ENCODE measurements at regions not wholly inside any gene's neighbourhood (a gene's known extent, or its start where the extent isn't known, plus 50 kb on each side); places are given as distances from the start of the nearest gene placed in this dataset.

DNA sequence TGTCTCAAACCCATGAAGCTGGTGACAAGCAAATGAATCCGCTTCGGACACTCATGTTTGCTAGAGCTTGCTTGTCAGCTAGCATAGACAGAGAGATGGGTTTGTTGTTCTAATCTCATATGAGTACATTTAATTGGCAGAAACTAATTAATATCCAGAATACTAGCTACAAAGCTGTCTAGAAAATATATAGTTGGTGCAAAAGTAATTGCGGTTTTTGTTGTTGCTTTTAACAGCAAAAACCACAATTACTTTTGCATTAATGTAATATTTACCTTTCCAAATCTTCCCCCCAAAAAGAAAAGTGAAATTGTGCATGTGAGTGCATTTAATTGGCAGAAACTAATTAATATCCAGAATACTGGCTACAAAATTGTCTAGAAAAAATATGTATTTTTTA is 1115.2 kb downstream of the TDRD15 start:
- no peaks in the 10 kb centered on the region for H4K20me1 ChIP-seq (ENCODE audit: low read depth, low read length)
- H3K27ac ChIP-seq (ENCODE audit: low read depth, low read length), result no peak overlapping the region
- H3K79me2 ChIP-seq (ENCODE audit: insufficient read depth, low read length), result no peaks in the 10 kb centered on the region
- H3K4me2 ChIP-seq (ENCODE audit: low read depth, low read length, poor library complexity, severe bottlenecking), result no peak overlapping the region
- H3F3A ChIP-seq (ENCODE audit: insufficient read depth), result no peaks in the 10 kb centered on the region
- H3K9me3 ChIP-seq (ENCODE audit: insufficient read depth, low read length), result no peaks in the 10 kb centered on the region
- H3K9ac ChIP-seq (ENCODE audit: low read length), result no peak overlapping the region
- H3K4me3 ChIP-seq (ENCODE audit: insufficient read depth, low read length, poor library complexity, severe bottlenecking), result no peak overlapping the region
- no peaks in the 10 kb centered on the region for H3K9me2 ChIP-seq (replicated peaks; ENCODE audit: insufficient read depth, low read length)
- TF ChIP-seq, protein P1, sequence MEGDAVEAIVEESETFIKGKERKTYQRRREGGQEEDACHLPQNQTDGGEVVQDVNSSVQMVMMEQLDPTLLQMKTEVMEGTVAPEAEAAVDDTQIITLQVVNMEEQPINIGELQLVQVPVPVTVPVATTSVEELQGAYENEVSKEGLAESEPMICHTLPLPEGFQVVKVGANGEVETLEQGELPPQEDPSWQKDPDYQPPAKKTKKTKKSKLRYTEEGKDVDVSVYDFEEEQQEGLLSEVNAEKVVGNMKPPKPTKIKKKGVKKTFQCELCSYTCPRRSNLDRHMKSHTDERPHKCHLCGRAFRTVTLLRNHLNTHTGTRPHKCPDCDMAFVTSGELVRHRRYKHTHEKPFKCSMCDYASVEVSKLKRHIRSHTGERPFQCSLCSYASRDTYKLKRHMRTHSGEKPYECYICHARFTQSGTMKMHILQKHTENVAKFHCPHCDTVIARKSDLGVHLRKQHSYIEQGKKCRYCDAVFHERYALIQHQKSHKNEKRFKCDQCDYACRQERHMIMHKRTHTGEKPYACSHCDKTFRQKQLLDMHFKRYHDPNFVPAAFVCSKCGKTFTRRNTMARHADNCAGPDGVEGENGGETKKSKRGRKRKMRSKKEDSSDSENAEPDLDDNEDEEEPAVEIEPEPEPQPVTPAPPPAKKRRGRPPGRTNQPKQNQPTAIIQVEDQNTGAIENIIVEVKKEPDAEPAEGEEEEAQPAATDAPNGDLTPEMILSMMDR (IDR thresholded peaks at IDR 0.05; ENCODE audit: insufficient read depth, low read length, poor library complexity, severe bottlenecking), result no peak
- TF ChIP-seq EZH2phosphoT487 (conservative IDR thresholded peaks at IDR 0.05; ENCODE audit: low read length), result no peak
- no peak overlapping the region for H2AFZ ChIP-seq (ENCODE audit: low read depth, low read length, severe bottlenecking)
- H3K36me3 ChIP-seq (ENCODE audit: low read length), result no peaks in the 10 kb centered on the region
- H3K27me3 ChIP-seq (ENCODE audit: low read length), result no peaks in the 10 kb centered on the region

DNA sequence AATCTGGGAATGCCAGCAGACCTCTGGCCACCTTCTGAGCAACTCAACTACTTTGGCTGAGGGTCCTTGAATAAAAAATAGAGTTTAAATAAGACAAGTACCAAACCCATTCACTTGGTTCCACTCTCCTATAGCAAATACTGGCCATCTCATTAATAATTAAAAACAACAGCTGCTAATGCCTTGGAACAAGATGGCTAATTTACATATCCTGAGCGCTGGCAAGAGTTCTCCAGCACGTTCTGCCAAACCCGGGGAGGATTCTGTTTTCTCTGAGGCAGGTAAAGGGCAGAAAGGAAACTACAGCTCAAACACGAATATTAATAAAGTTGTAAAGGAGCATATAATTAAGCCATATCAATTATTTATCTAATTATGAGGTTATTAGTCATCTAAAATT is 1123.7 kb downstream of the TDRD15 start:
- Histone ChIP-seq H3K27me3 (ENCODE audit: low read length) (no peaks in the 10 kb centered on the region), H3K4me3 (ENCODE audit: insufficient read depth, low read length, poor library complexity, severe bottlenecking) (no peak overlapping the region), H3K9me3 (ENCODE audit: insufficient read depth, low read length) (no peaks in the 10 kb centered on the region), H3K9me2 (replicated peaks; ENCODE audit: insufficient read depth, low read length) (no peaks in the 10 kb centered on the region), H4K20me1 (ENCODE audit: low read depth, low read length) (no peaks in the 10 kb centered on the region), H3F3A (ENCODE audit: insufficient read depth) (no peaks in the 10 kb centered on the region), H3K9ac (ENCODE audit: low read length) (no peak overlapping the region), H3K36me3 (ENCODE audit: low read length) (no peaks in the 10 kb centered on the region), H3K4me2 (ENCODE audit: low read depth, low read length, poor library complexity, severe bottlenecking) (no peak overlapping the region), H2AFZ (ENCODE audit: low read depth, low read length, severe bottlenecking) (no peak overlapping the region), H3K79me2 (ENCODE audit: insufficient read depth, low read length) (no peaks in the 10 kb centered on the region), H3K27ac (ENCODE audit: low read depth, low read length) (no peak overlapping the region)
- TF ChIP-seq, protein P1 (IDR thresholded peaks at IDR 0.05; ENCODE audit: insufficient read depth, low read length, poor library complexity, severe bottlenecking), result no peak
- TF ChIP-seq EZH2phosphoT487 (conservative IDR thresholded peaks at IDR 0.05; ENCODE audit: low read length), result no peak

DNA sequence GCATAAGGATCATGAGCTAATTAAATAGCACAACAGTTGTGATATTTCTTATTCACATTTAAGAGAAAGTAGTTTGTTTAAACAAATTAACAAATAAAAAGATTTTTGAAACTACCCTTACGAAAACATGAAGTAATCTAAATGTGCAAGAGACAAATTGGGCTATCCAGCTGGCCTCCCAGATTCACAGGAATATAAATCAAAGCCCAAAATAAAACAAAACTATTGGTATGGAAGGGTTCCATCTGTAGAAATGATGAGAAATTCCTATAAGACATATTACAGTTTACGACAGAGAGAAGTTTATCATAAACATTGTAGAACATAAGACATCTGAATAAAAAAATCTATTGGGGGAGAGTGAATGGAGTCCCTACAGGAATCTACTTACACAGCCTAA is 1125.1 kb downstream of the TDRD15 start:
- no peak overlapping the region for H2AFZ ChIP-seq (ENCODE audit: low read depth, low read length, severe bottlenecking)

More for the DNA sequence above, 1125.1 kb downstream of the TDRD15 start:
- Histone ChIP-seq H3K9me2 (replicated peaks; ENCODE audit: insufficient read depth, low read length) (no peaks in the 10 kb centered on the region), H3K9me3 (ENCODE audit: insufficient read depth, low read length) (no peaks in the 10 kb centered on the region), H3F3A (ENCODE audit: insufficient read depth) (no peaks in the 10 kb centered on the region), H3K27ac (ENCODE audit: low read depth, low read length) (no peak overlapping the region), H4K20me1 (ENCODE audit: low read depth, low read length) (no peaks in the 10 kb centered on the region), H3K36me3 (ENCODE audit: low read length) (no peaks in the 10 kb centered on the region), H3K27me3 (ENCODE audit: low read length) (no peaks in the 10 kb centered on the region), H3K9ac (ENCODE audit: low read length) (no peak overlapping the region), H3K79me2 (ENCODE audit: insufficient read depth, low read length) (no peaks in the 10 kb centered on the region), H3K4me3 (ENCODE audit: insufficient read depth, low read length, poor library complexity, severe bottlenecking) (no peak overlapping the region), H3K4me2 (ENCODE audit: low read depth, low read length, poor library complexity, severe bottlenecking) (no peak overlapping the region)
- no peak for TF ChIP-seq EZH2phosphoT487 (conservative IDR thresholded peaks at IDR 0.05; ENCODE audit: low read length)
- TF ChIP-seq, protein P1 (IDR thresholded peaks at IDR 0.05; ENCODE audit: insufficient read depth, low read length, poor library complexity, severe bottlenecking), result no peak
